NCI-H446 (cell line): ENCODE measurements at regions not wholly inside any gene's neighbourhood (a gene's known extent, or its start where the extent isn't known, plus 50 kb on each side); places are given as distances from the start of the nearest gene placed in this dataset.
"Not testable (repeated sequence)": the region's sequence is repeated elsewhere in the genome, so short reads cannot be mapped to it uniquely, and the experiment has no call there.

ENCODE experiments used
- DNase-seq, 2 experiments: peaks; one replicate each; lab custom pipeline; 2025; lab: John Stamatoyannopoulos, UW

DNA sequence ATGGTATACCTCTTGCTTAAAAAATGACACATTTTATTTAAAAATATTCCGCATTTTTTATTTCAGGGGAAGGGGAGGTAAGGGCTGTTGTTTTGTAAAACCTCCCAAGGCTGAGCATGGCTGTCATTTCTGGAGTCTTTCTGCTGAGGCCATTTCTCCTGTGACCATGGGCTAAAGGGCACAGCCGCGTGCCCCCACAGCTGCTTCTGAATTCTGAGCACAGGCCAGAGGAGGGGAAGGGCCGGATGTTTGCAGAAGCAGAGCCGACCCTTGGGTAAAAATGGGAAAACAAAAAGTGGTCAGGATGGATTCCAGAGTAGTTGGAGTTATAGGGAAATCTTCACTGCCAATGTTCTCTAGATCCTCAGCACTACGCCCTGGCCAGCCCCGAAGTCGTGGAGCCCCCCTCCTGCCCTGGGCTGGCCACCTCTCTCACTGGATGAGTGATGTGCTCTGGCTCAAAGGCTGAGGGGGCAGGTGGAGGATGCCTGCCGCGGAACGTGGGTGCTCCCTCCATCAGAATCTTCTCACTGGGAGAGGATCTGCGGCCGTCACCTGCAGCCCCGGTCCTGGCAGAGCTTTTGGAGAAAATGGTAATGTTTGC is 131.3 kb upstream of the ZEB1 start:
- no peak for DNase-seq

- no peak for DNase-seq
Observed at GRCh38 chr10:31188792-31189406, 130.1 kb upstream of the ZEB1 start.

DNA sequence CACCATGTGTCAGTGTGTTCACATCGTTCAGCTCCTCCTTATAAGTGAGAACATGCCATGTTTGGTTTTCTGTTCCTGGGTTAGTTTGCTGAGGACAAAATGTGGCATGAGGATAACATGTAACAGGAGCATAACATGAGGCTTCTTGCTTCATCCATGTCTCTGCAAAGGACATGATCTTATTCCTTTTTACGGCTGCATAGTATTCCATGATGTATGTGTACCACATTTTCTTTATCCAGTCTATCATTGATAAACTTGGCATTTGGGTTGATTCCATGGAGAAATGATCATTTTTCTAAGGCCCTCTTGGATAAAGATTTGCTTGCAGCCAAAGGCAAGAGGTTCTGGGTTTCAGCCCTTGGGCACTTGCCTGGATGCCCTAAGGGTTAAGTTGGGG is 128.5 kb upstream of the ZEB1 start:
- DNase-seq: no peak

DNA sequence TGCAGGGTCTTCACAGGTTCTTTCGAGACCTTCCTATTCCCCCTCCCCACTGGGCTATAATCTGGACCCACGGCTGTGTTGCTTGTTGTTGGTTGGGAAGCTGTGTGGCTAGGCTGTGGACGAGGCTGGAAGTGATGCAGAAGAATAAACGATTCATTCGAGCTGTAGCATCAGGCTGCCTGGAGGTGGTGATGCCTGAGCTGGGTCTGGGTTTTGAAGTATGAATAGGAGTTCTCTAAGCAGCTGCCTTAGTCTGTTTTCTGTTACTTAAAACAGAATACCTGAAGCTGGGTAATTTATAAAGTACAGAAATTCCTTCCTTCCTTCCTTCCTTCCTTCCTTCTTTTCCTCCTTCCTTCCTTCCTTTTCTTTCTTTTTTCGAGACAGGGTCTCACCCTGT is 126.5 kb upstream of the ZEB1 start:
- DNase-seq: no peak

GRCh38 chr10:31194986-31195385 is 124.0 kb upstream of the ZEB1 start:
- no peak for DNase-seq

- no peak for DNase-seq
Observed at GRCh38 chr10:31197886-31198285, 121.1 kb upstream of the ZEB1 start.

GRCh38 chr10:31204090-31204489 is 114.9 kb upstream of the ZEB1 start:
- peak in 1 of 2 experiments; percentile 4 for DNase-seq

DNA sequence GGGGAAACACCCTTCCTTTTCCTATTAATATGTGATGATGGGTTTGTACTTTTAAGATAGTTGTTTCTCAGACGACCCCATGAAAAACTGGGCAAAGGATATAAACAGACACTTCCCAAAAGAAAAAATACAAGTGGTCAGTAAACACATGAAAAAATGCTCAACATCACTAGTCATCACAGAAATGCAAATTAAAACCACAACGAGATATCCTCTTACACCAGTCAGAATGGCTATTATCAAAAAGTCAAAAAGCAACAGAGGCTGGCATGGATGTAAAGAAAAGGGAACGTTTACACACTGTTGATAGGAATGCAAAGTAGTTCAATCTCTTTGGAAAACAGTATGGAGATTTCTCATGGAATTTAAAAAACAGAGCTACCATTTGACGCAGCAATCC is 111.4 kb upstream of the ZEB1 start:
- DNase-seq: no peak

GRCh38 chr10:31209478-31209877 is 109.5 kb upstream of the ZEB1 start:
- no peak for DNase-seq

GRCh38 chr10:31210190-31210589 is 108.8 kb upstream of the ZEB1 start:
- no peak for DNase-seq

DNA sequence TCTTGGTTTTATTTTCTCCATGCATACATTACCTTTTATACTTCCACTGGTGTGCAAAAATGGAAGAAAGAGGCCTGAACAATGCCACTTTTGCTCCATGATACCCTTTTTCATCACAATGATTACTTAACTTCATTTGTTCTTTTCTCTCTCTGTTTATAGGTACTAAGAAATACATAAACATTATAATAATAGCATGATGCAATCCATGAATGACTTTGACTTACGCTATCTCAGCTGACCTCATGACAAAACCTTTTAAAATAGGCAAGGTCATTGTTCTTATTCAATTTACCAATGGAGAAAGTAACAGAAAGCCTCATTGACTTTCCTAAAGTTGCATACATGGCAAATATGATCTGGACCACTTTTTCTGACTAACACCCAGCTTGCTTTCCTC is 105.1 kb upstream of the ZEB1 start:
- no peak for DNase-seq

GRCh38 chr10:31215052-31215451 is 104.0 kb upstream of the ZEB1 start:
- DNase-seq: no peak

DNA sequence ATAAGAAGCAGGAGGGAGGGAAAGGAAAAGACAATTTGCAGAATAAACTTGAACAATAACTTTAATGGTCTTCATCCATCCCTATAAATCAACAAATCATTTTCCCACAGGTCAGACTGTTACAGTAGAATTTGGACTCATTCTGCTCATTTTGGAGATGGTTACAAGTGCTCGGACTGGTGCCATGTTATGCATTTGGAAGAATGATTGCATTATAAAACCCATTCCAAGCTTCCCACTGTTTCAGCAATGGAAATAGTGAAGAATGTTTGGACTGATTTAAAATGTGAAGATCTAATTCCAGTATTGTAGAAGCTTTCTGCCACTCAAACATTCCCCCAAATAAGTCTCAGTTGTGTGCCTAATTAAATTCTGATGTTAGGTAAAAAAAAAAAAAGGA is 99.7 kb upstream of the ZEB1 start:
- no peak for DNase-seq

DNA sequence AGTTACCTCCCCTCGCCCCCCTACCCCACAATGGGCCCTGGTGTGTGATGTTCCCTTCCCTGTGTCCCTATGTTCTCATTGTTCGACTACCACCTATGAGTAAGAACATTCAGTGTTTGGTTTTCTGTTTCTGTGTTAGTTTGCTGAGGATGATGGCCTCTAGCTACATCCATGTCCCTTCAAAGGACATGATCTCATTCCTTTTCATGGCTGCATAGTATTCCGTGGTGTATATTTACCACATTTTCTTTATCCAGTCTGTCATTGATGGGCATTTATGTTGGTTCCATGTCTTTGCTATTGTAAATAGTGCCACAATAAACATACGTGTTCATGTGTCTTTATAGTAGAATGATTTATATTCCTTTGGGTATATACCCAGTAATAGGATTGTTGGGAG is 90.2 kb upstream of the ZEB1 start:
- not testable (repeated sequence) for DNase-seq

DNA sequence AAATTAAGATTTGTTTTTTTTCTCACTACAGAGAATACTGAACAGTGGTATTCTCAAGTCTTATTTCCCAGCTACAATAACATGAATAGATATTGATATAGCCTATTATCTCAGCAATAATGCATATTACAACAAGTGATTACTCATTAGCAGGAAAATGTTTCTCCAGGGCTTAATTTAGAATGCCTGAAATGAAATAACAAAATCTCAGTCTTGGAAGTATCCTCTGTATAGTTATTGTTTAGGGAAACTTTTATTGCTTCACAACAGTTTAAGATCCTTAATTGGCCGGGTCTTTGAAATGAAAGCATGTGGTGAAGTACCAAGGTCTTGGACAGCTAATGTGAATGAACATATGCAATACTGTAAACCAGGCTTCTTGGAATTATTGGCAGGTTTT is 79.1 kb upstream of the ZEB1 start:
- DNase-seq: no peak

DNA sequence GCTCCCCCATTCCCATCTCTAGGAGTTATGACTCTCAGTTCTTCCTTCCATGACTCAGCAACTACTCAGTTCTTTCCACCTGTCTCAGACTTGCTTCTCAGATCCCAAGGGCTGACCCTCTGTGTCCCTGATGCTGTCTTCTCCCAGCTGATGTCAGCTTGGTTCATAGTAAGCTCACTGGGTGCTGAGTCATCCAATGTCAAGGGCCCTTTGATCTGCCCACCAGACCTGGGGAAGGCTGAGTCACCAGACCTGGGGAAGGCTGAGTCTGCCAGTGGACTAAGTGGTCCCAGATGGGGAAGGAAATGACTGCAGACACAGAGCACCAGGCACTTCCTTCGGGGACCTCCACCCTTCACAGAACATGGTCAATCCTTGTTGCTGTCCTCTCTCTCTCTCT is 76.1 kb upstream of the ZEB1 start:
- DNase-seq: peak in 1 of 2 experiments; percentile 7

GRCh38 chr10:31251118-31251517 is 67.9 kb upstream of the ZEB1 start:
- DNase-seq: not testable (repeated sequence)

DNA sequence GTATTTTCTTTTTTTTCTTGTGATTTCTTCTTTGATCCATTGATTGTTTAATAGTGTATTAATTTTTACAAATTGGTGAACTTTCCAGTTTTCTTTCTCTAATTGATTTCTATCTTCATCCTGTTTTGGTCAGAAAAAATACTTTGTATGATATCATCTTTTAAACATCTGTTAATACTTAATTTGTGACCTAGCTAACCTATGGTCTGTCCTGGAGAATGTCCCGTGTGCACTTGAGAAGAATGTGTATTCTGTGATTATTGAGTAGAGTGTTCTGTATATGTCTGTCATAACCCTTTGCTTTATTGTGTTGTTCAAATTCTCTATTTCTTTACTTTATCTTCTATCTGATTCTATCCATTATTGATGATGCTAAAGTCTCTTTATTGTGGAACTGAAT is 65.8 kb upstream of the ZEB1 start:
- no peak for DNase-seq

DNA sequence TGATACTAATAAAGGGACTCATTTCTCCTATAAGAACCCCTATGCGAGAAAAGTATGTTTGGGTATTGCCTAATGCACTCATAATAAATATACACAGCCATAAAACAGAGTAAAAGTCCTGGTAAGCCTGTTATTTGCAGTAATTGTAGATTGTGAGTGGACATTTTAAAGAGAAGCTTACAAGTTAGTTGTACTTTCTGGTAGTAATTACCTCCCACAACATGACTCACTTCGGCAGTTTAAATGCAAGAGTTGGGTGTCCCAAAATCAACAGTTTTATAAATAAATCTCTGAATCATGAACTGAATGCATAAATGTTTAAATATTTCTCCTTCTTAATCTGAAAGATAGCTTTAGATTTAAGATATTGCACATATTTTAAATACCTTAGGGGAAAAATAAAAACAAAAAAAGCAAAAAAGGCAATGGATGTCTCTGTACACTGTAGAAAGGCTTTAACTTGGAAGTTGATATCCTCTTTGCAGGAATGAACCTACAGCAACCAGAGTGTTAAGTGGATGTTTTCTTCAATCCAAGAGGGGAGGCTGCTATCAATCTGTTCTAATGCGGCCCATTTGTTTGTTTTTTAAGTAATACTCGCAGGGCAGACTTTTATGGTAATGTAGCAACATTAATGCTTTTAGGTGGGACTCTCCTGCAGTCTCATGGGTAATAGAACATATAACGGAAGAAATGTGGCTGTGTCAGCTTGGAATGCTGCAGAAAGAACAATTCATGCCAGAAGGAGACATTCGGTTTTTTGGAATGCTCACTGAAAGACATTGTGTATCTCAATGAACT is 57.3 kb upstream of the ZEB1 start:
- no peak for DNase-seq

- DNase-seq: no peak
Observed at GRCh38 chr10:31262672-31263071, 56.3 kb upstream of the ZEB1 start.

DNA sequence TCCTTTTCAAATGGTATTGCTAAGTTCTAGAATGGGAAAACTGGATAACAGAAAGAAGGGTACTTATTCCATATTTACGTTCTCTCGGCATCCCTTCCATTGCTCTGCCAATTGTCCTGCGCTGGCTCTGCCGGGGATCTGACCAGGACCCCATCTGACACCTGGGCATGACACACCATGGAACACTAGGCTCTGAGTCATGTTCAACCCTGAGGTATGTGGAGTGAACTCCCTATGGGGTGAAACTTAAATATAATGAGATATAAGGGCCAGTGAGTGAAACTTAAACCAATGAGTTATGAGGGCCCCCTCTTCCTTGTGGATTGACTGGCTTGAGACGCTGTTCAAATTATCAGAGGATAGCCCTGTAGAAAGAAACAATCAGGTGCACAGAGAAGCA is 55.1 kb upstream of the ZEB1 start:
- DNase-seq: no peak

GRCh38 chr10:31268444-31269303 is 50.3 kb upstream of the ZEB1 start:
- no peak for DNase-seq
